ENCODE measurements at regions not wholly inside any gene's neighbourhood (a gene's known extent, or its start where the extent isn't known, plus 50 kb on each side); places are given as distances from the start of the nearest gene placed in this dataset.

- H3K36me3 ChIP-seq, result no peaks in the 10 kb centered on the region
- no peak overlapping the region for H3K27ac ChIP-seq
- H3K4me3 ChIP-seq, result no peak overlapping the region
- H3K9me3 ChIP-seq, result no peaks in the 10 kb centered on the region
- H3K4me1 ChIP-seq, result no peaks in the 10 kb centered on the region
- TF ChIP-seq POLR2AphosphoS5 (IDR thresholded peaks at IDR 0.05) (no peak), POLR2A (IDR thresholded peaks at IDR 0.05) (no peak)
- TF ChIP-seq, protein P1, sequence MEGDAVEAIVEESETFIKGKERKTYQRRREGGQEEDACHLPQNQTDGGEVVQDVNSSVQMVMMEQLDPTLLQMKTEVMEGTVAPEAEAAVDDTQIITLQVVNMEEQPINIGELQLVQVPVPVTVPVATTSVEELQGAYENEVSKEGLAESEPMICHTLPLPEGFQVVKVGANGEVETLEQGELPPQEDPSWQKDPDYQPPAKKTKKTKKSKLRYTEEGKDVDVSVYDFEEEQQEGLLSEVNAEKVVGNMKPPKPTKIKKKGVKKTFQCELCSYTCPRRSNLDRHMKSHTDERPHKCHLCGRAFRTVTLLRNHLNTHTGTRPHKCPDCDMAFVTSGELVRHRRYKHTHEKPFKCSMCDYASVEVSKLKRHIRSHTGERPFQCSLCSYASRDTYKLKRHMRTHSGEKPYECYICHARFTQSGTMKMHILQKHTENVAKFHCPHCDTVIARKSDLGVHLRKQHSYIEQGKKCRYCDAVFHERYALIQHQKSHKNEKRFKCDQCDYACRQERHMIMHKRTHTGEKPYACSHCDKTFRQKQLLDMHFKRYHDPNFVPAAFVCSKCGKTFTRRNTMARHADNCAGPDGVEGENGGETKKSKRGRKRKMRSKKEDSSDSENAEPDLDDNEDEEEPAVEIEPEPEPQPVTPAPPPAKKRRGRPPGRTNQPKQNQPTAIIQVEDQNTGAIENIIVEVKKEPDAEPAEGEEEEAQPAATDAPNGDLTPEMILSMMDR (IDR thresholded peaks at IDR 0.05), result no peak
- H3K27me3 ChIP-seq, result no peaks in the 10 kb centered on the region
- intact Hi-C loops (cut with DNase I; ENCODE audit: low total_unique reads), result no loop called here
- DNase-seq (ENCODE audit: low spot score in 2 of 2), result no peak
Observed at GRCh38 chr11:97015327-97015726, 625.5 kb downstream of the JRKL start.

GRCh38 chr11:97019305-97019704 lies 629.5 kb downstream of the JRKL start:
- Histone ChIP-seq H3K4me1 (no peaks in the 10 kb centered on the region), H3K4me3 (no peak overlapping the region), H3K9me3 (no peaks in the 10 kb centered on the region), H3K27me3 (no peaks in the 10 kb centered on the region), H3K36me3 (no peaks in the 10 kb centered on the region), H3K27ac (no peak overlapping the region)
- intact Hi-C loops (cut with DNase I; ENCODE audit: low total_unique reads), result no loop called here
- TF ChIP-seq POLR2A (IDR thresholded peaks at IDR 0.05), result no peak
- TF ChIP-seq, protein P1 (IDR thresholded peaks at IDR 0.05), result no peak
- no peak for TF ChIP-seq POLR2AphosphoS5 (IDR thresholded peaks at IDR 0.05)
- no peak for DNase-seq (ENCODE audit: low spot score in 2 of 2)

DNA sequence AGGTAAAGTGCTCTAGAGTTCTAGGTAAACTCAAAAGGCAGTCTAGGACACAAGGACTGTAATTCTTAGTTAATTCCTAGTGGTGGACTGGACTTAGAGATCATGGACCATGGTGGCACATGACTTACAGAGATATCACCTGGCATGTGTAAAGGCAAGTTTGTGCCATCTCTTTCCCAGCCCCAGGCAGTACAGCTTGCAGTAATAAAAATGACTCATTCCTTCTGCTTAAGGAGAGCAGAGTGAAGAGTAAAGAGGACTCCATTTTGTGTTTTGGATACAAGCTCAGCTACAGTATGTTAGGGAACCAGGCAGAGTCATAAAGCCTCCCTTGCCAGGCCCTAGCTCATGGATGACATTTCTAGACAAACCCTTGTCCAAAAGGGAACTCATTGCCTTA lies 629.9 kb downstream of the JRKL start:
- no peak overlapping the region for H3K4me3 ChIP-seq
- H3K27ac ChIP-seq, result no peak overlapping the region
- no peak for TF ChIP-seq POLR2AphosphoS5 (IDR thresholded peaks at IDR 0.05)
- TF ChIP-seq, protein P1 (IDR thresholded peaks at IDR 0.05), result no peak
- TF ChIP-seq POLR2A (IDR thresholded peaks at IDR 0.05), result no peak
- DNase-seq (ENCODE audit: low spot score in 2 of 2), result no peak
- H3K36me3 ChIP-seq, result no peaks in the 10 kb centered on the region
- intact Hi-C loops (cut with DNase I; ENCODE audit: low total_unique reads), result no loop called here
- no peaks in the 10 kb centered on the region for H3K27me3 ChIP-seq
- no peaks in the 10 kb centered on the region for H3K9me3 ChIP-seq
- H3K4me1 ChIP-seq, result no peaks in the 10 kb centered on the region

DNA sequence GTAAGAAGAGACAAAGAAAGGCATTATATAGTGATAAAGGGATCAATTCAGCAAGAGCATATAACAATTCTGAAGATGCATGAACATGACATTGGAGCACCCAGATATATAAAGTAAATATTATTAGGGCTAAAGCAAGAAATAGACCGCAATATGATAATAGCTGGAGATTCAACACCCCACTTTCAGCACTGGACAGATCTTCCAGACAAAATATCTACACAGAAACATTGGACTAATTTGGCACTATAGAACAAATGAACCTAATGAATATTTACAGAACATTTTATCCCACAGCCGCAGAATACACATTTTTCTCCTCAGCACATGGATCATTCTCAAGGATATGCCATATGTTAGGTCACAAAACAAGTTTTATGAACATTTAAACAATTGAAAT lies 633.1 kb downstream of the JRKL start:
- intact Hi-C loops (cut with DNase I; ENCODE audit: low total_unique reads), result no loop called here
- H3K4me1 ChIP-seq, result no peaks in the 10 kb centered on the region
- TF ChIP-seq POLR2AphosphoS5 (IDR thresholded peaks at IDR 0.05) (no peak), POLR2A (IDR thresholded peaks at IDR 0.05) (no peak)
- TF ChIP-seq, protein P1 (IDR thresholded peaks at IDR 0.05), result no peak
- no peak for DNase-seq (ENCODE audit: low spot score in 2 of 2)
- H3K9me3 ChIP-seq, result no peaks in the 10 kb centered on the region
- no peak overlapping the region for H3K27ac ChIP-seq
- H3K4me3 ChIP-seq, result no peak overlapping the region
- no peaks in the 10 kb centered on the region for H3K36me3 ChIP-seq
- no peaks in the 10 kb centered on the region for H3K27me3 ChIP-seq

- Histone ChIP-seq H3K4me3 (no peak overlapping the region), H3K9me3 (no peaks in the 10 kb centered on the region), H3K36me3 (no peaks in the 10 kb centered on the region), H3K27me3 (no peaks in the 10 kb centered on the region), H3K4me1 (no peaks in the 10 kb centered on the region), H3K27ac (no peak overlapping the region)
- TF ChIP-seq, protein P1 (IDR thresholded peaks at IDR 0.05), result no peak
- TF ChIP-seq POLR2A (IDR thresholded peaks at IDR 0.05) (no peak), POLR2AphosphoS5 (IDR thresholded peaks at IDR 0.05) (no peak)
- intact Hi-C loops (cut with DNase I; ENCODE audit: low total_unique reads), result no loop called here
- no peak for DNase-seq (ENCODE audit: low spot score in 2 of 2)
Observed at GRCh38 chr11:97028836-97029406, 639.1 kb downstream of the JRKL start.

Measured in breast epithelium (tissue), 4 donors.